Neural progenitor cell (in vitro differentiated cells): ENCODE measurements at regions not wholly inside any gene's neighbourhood (a gene's known extent, or its start where the extent isn't known, plus 50 kb on each side); places are given as distances from the start of the nearest gene placed in this dataset.

ENCODE experiments used
- CTCF ChIP-seq: fragments of 200-600 bp; sonication (generic); IDR thresholded peaks from 2 replicates; pipeline ENCODE4 v1.5.1; 2017; ENCODE audit warnings: antibody characterized with exemption, mild to moderate bottlenecking
- EZH2 ChIP-seq: fragments of 200-600 bp; sonication (generic); IDR thresholded peaks from 2 replicates; pipeline ENCODE4 v1.6.1; 2017; ENCODE audit warnings: antibody characterized with exemption, mild to moderate bottlenecking, moderate library complexity
- EZH2phosphoT487 ChIP-seq: fragments of 200-600 bp; sonication (generic); IDR thresholded peaks from 2 replicates; pipeline ENCODE4 v1.6.1; 2017; ENCODE audit warnings: antibody characterized with exemption

DNA sequence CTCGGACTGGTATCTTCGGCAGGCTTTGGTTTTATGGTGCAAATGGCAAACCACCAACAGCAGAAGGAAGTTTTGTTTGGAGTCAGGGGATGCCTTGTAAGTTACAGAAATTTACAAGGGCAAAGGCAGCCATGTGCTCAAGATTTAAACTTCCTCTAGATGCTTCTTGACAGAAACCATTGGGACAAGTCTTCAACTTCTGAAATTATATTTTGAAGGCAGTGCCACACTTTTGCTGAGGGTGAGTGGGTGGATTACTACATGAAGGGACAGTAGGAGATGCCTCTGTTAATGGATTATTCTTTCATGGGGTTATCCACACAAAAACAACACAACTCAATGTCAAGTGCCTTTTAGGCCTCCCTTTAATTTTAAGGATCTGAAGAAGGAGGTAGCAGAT is 97.9 kb downstream of the VAPA start:
- TF ChIP-seq CTCF (no peak), EZH2 (no peak), EZH2phosphoT487 (no peak)
